HG03469 (cell line): ENCODE measurements at regions not wholly inside any gene's neighbourhood (a gene's known extent, or its start where the extent isn't known, plus 50 kb on each side); places are given as distances from the start of the nearest gene placed in this dataset.

ENCODE experiments used
- ATAC-seq: cut with Tn5 transposase; IDR thresholded peaks from one replicate; pipeline ENCODE4 v1.9.1; 2021; ENCODE audit warnings: mild to moderate bottlenecking, moderate library complexity, moderate number of reproducible peaks; ENCODE audit not compliant: unreplicated experiment

DNA sequence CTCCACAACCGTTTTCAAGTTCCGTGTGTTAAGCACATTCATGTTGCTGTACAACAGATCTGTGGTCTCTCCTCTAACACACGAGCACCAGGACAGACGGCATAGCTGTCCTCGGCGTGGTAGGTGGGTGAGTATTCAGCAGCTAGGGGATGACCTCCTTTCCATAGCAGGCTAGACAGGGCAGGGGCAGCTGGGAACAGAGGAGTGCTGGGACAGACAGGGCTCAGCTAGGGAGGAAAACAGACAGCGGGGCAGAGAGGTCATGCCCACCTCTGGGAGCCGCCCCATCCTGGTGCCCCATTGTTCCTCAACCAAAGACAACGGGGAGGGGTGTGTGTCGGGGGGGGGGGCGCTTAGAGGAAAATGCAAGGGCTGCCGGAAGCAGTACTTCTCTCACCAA lies 271.5 kb upstream of the FOXQ1 start:
- ATAC-seq = no peak

DNA sequence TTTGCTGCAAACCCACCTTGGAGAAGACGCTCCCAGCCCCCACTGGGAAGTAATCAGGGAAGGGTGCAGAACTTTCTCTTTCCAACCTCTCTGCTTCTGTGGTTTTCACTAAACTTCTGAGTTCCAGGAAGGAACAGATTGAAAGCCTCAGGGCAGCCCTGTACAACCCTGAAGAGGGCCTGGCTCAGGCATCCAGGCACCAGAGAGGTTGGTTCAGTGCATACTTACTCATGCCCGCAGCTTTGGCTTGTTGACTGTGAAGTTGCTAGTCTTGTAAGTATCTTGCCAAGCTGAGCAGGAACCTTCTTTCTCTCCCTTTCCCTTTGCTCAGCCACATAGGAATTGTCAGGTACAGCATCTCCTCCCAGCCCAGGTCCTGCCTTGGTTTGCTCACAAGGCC lies 272.2 kb upstream of the FOXQ1 start:
- no peak for ATAC-seq

DNA sequence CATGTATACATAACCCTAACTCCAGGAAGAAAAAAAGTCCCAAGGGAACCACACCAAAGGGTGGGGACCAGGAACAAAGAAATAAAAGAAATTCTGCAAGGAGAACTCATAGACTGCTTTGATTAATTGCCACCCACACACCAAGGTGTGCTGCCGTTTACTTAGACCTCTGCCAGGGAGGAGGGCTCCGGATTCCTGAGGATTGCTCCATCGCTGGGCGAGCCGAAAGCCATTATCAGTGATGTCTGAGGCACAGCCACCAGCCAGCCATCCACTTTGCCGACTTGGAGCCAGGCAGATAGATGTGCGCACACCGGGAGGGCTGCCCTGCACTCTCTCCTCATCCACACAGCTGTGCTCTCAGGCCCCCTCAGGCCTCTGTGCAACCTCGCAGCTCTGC lies 272.7 kb upstream of the FOXQ1 start:
- no peak for ATAC-seq

DNA sequence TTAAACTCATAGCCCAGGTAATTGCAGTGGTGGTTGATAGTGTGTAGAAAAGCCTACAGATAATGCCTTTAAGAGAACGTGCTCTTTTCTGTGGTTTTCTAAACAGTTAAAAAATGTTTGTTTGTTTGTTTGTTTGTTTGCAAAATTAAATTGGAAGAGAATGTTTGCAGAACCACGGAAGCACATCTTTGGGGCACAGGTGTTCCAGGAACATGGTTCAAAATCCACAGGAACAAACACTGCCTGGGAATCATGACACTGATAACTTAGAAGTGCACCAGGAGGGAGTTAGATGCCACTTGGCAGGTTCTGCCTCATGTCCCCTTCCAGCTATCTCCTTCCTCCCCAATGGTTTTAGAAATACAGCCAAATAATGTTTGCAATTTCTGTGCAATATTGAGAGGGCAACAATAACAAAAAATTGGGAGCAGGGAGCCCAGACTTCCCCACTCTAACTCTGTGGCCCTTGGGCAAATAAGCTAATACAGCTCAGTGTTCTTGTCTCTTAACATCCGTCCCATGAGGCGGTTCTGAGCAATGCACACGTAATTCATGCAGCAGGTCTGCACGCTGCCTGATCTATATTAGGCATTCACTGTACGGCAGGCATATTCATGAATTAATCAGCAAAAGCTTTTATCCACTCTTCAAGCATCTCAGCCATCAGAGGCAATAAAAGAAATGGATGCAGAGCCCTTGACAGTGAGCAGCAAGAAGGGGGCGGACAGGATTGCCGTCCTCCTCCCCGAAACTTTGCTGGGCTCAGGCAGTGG lies 274.3 kb upstream of the FOXQ1 start:
- ATAC-seq = no peak

DNA sequence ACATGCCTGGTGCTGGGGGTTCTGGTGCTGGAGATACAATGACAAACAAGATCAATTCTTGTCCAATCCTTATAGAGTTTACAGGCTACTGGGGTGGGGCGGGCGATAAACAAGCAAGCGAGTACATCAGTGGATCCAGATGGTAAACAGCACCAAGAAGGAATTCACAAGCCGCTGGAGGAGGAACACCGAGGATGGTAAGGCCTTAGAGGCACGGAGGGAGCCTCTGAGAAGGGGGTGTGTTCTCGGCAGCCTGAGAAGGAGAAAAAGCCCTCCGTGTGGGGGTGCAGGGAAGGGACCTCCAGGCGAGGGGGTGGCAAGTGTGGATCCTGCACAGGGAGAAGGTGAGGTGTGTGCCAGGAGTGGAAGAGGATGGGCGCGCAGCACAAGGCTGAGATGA lies 276.5 kb upstream of the FOXQ1 start:
- ATAC-seq = no peak

DNA sequence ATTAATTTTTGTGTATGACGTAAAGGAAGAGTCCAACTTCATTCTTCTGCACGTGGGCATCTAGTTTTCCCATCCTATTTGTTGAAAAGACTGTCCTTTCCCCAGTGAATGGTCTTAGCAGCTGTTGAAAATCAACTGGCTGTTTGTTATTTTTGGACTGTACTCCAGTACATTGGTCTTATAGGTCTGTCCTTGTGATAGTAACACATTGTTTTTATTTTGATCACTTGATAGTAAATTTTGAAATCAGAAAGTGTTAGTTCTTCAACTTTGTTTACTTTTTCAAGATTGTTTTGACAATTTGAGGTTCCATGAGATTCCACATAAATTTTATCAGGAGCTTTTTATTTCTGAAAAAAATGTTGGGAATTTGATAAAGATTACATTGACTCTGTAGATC lies 280.2 kb upstream of the FOXQ1 start:
- ATAC-seq = no peak

DNA sequence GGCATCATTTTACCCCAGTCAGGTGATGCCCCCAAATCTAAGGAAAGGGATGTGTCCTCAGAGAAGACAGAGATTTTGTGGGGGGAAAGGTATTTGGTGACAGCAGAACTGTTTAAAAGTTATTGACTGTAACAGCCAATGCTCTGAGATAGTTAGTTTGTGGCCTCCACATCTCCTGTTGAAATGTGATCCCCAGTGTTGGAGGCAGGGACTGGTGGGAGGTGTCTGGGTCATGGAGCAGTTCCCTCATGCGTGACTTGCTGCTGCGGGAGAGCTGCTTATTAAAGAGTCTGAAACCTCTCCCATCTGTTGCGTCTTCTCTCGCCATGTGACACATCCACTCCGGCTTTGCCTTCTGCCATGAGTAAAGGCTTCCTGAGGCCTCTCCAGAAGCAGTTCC lies 282.8 kb upstream of the FOXQ1 start:
- ATAC-seq = no peak

DNA sequence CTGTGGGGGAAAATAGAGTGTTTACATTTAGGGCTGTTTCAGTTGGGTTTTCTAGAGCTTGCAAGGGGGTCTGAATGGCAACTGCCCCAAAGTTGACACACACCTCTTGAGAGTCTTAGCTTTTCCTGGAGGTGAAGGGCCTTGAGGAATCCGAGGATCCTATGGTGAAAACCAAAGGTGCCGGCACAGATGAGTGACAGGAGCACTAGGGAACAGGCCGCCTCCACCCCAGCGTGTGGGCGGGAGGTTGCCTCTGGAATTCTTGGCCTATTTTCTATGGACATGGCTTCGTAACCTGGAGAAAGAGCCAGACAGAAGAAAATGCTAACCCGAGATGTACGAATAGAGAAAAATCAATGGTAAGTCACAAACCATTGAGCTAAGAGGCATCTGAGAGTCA lies 283.2 kb upstream of the FOXQ1 start:
- no peak for ATAC-seq

DNA sequence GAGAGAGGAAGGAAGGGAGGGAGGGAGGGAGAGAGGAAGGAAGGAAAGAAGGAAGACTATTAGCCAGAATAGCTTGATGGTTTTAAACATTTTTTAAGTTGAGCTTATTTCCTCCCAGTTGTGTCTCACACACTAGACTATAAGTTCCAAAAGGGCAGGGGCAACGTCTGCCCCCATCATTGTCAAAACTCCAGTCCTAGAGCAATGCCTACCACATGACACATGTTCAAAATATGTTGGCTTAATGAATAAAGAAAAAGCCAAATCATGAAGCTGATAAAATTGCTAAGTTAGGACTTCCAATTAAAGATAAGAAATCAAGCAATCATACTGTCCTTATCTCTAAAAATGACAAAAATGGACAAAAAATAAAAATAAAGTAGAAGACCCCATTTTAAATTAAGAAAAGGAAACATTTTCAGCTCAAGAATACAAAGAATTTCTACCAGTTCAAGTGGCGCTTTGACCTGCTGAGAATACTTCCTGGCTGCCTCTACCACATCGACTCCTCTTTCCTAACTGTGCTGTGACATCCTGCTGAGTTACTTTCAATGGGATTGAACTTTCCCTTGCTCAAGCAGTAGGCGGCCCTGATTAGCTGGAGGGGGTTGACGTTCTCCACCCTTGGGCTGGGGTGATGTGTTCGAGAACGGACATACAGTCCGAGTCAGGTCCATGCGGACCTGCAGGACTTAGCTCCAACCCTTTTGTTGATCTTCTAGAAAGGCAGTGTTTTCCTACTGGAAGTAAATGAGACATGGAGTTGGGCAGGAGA lies 283.9 kb upstream of the FOXQ1 start:
- no peak for ATAC-seq

DNA sequence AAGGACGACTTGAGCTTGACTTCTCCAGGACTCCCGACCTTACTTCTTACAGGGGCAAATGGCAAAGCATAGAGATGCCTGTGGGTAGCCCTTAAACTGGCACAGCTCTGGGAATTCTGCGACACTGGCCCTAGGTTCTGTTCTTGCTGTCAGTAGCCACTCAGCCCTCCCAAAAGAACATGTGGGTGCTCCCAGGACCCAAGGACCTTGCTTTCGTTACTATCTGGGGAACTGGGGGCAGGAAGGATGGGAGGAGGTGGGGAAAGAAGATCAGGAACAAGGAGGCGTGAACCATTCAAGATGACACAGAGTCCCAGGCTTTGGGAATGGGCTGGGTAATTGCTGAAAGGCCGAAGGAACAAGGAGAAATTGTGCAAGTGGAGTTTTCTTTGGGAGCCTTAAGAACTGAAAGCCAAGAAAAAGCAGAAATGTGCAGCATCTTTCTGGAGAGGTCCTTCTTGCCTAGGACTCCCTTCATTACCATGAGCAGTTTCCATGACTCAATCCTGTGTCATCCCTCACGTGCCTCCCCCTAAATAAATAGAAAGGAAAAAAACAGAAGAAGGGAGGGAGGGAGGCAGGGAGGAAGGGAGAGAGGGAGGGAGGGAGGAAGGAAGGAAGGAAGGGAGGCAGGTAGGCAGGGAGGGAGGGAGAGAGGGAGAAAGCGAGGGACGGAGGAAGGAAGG lies 284.6 kb upstream of the FOXQ1 start:
- ATAC-seq = no peak

DNA sequence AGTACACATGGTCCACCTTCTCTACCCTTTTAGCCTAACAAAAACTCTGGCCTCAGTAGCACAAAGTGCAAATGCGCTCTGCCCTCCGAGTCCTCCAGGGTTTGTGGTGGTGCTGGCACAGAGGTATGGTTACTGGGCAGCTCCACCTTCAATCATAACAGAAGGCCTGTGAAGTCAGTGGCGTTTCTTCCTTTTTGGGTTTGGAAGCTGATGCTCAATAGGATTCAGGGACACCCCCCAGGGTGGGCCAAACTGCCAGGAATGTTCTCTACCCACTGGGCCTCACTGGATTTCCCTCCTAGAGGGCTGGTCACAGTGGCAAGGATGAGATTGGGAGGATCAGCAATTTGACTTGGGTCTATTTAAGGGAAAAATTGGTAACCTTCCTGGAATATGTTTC lies 286.1 kb upstream of the FOXQ1 start:
- no peak for ATAC-seq

DNA sequence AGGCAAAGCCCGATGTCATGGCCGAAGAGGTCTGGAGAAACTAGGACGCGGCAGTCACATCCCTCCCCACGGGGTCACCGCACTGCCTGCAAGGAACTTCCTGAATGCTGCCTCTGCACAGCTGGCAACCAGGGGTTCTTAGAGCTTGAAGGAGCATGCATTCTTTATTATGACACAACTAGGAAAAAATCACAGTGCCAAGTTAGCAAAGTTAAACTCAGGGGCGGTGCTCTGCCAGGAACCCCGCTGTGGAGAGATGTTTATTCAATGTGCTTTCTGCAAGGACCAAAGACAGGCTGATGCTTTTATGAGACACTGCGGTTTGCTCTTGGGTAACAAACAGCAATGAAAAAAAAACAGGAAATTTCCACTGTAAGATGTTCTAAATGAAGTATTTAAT lies 287.3 kb upstream of the FOXQ1 start:
- ATAC-seq = no peak

DNA sequence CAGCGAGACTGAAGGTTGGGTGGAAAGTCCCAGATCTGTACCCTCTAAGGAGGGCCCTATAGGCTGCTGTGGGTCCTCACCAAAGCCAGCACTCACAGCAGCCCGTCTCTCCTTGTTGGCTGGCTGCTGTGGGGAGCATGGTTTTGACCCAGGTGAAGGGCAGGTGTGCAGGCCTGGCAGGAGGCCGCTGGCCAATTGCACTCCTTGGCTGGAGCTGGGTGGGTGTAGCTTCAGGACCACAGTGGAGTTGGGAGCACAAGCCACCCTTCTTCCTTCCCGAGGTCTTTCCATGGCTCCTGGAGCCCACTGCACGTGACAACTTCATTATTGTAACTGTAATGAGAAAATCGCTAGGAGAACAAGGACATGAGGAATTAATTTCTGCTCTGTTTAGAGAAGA lies 287.7 kb upstream of the FOXQ1 start:
- ATAC-seq = no peak

DNA sequence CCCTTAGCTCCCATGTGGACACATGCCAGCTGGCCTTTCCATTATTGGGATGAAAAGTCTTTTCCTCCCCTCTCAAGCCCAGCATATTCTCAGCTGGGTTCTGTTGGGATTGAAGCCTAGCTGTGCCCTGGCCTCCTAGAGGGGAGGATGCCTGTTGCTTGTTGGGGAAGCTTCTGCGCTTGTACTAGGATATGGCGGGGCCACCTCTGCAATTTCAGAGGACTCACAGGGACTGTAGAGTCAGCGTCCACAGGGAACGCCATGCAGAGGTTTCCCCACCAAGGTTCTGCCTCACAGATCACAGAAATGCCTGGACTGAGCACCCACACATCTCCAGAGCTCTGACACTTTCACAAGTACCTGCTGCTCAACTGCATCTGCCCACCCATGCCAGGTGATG lies 288.7 kb upstream of the FOXQ1 start:
- ATAC-seq = no peak

DNA sequence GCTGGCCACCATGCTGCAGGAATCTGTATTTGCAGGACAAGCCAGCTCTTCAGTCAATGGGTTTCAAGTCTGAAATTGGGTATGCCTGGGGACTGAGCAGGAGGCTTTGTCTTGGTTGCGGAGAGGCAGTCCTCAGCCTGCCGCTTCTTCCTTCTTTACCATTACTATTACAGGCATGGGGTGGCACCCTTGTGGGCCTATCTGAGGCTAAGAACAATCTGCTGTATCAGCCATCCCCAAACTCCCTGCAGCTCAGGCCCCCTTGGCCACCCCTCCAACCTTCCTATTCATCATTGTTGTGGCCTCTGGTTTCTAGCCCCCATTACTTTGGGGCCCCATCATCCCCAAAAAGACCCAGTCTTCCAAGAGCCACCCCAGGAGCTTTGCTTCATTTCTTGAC lies 289.2 kb upstream of the FOXQ1 start:
- ATAC-seq = no peak

DNA sequence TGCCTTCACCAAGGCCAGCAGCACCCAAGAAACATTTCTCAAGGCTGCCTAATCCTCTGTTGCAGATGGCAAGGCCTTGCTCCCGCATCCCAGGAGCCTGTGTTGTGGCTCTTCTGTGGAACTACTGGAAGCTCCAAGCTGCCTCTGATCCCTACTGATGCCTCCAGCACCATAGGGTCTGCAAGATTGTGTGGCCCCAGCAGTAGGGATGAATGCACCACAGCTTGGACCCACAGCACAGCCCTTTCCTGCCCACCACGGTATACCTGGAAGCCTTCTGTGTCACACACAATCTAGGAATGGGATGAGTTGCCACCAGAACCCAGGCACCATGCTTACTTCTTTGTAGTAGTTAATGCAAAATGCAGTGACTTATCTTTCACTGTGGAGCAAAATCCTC lies 291.1 kb upstream of the FOXQ1 start:
- no peak for ATAC-seq

DNA sequence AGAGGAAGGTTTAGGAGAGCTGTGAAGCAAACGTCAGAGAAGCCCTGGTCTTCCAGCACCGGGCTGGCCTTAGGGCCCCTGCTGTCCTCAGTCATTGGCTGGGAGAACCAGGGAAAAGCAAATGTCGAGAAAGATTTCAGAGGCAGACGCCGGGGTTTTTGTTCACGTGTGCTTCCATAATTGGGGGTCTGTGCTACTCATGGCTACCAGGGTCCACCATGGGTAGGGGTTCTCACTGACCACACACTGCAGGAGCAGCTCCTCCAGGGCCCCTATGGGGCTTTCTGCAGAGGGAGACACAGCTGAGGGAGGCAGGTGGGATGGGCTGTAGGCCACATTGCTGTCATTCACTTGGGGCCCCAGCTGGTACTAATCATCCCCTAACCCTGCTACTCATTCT lies 291.8 kb upstream of the FOXQ1 start:
- ATAC-seq = no peak

DNA sequence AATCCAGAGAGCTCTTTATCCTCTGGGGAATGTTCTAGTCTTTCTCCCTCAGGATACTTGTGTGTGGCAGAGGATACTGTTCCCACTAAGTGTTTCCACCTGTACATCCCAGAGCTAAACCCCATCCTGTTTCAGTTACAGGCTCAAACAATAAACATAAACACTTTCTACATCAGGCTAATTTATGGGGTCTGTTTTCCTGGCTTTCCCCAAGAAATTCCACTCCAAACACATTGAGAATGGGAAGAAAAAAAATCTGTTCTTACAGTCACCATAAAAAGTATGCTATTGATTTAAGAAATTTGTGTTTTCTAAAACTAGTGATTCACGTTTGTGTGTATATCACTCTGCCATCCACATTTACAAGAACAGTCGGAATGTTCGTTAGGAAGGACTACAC lies 293.9 kb upstream of the FOXQ1 start:
- ATAC-seq = no peak

DNA sequence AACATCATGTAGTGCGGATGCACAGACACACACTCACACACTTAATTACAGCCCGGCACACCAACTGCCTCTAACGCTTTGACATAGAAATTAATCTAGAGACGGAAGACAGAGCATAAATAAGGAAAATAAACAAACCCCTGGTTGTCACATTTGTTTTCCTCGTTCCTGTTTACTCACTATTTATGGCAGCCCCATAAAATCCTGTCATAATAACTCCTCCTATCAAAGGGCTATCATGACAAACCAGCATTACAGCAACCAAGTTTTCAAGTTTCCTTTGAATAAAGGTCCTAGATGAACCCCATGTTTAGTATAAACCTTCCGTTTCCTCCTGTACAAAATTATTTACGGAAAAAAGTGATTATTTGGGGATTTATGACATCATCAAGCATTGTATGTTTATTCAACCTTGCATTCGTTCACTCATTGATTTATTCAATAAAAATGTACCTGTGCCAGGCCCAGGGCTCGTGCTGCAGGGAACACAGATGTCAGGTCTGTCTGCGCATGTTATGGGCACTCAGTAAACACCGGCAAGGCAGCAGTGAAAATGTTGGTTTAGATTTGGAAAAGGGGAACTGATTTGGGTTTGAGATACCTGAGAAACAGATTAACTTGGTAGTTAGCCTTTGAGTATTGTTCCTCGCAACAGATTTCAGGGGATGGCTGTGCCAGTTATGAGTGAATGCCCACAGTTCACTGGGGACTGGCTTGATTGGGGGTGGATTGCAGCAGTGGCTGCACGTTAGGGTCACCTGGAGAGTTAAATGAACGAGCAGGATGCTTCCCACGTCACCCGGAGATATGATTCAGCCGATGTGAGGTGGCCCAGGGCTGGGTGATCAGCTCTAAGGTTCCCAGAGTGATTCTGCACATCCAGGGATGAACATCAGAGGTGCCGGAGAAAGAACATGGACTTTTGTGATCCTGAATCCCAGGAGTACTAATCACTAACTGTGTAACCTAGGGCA lies 295.3 kb upstream of the FOXQ1 start:
- ATAC-seq = no peak

DNA sequence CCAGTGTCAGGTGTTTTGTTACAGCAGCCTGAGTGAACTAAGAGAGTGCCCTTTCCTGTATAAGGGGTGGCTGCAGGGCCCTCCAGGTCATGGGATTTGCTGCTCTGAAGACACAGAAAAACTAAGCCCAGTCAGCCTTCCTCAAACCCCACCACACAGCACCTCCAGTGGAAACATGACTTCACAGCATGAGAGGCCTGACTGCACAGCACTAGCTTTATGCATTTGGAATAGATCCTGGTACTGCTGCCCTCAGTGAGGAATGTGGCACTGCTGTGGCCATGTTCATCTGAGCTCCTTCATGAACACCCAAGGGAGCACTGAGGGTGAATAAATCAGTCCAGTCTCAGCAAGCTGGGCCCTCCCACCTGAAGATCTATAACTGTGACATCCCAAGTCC lies 296.1 kb upstream of the FOXQ1 start:
- ATAC-seq = no peak

DNA sequence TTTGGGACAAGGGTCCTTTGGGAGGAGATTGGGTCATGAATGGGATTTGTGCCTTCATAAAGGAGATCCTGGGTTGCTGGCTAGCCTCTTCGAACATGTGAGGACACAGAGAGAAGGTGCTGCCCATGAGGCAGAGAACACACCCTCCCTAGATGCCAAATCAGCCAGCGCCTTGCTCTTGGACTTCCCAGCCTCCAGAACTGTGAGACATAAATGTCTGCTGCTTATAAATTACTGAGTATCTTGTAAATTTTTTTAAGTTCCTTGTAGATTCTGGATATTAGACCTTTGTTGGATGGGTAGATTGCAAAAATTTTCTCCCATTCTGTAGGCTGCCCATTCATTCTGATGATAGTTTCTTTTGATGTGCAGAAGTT lies 297.5 kb upstream of the FOXQ1 start:
- no peak for ATAC-seq
